Activated CD4-positive, alpha-beta T cell treated with anti-CD3 and anti-CD28 coated beads for 36 hours (primary cell): ENCODE measurements at regions not wholly inside any gene's neighbourhood (a gene's known extent, or its start where the extent isn't known, plus 50 kb on each side); places are given as distances from the start of the nearest gene placed in this dataset.

Experiments
- ATAC-seq: fragments of 200-7000 bp; cut with Tn5 transposase; one replicate; pipeline ENCODE4 v1.10.0; 2021; ENCODE audit warnings: mild to moderate bottlenecking, moderate library complexity
- CTCF ChIA-PET: fragments of 350-600 bp; sonication (Branson Sonifier 250); formaldehyde crosslinking; loops from one replicate; lab custom pipeline; 2021; ENCODE audit warnings: antibody characterized with exemption; lab: Charles Lee
- POLR2A ChIA-PET: fragments of 350-600 bp; sonication (Branson Sonifier 250); formaldehyde crosslinking; loops from one replicate; lab custom pipeline; 2021; ENCODE audit warnings: antibody characterized with exemption, inconsistent platforms; lab: Charles Lee
- DNase-seq: peaks from one replicate; pipeline ENCODE4 v3.0.0-alpha.2; 2020
- H3K27ac Mint-ChIP-seq: one replicate; pipeline ENCODE4 v1.8.0; 2021; ENCODE audit warnings: mixed read lengths
- H3K27me3 Mint-ChIP-seq: one replicate; pipeline ENCODE4 v1.8.0; 2021; ENCODE audit warnings: mixed read lengths
- H3K36me3 Mint-ChIP-seq: one replicate; pipeline ENCODE4 v1.8.0; 2021; ENCODE audit warnings: low read depth, mixed read lengths
- H3K4me1 Mint-ChIP-seq: one replicate; pipeline ENCODE4 v1.8.0; 2021; ENCODE audit warnings: mixed read lengths
- H3K4me3 Mint-ChIP-seq: one replicate; pipeline ENCODE4 v1.8.0; 2021; ENCODE audit warnings: mild to moderate bottlenecking, moderate library complexity, mixed read lengths
- H3K9me3 Mint-ChIP-seq: one replicate; pipeline ENCODE4 v1.8.0; 2021; ENCODE audit warnings: low read depth, mixed read lengths
- intact Hi-C, 2 experiments: fragments of 100-400 bp; cut with DNase I in 1 of 2; cut with micrococcal nuclease in 1 of 2; formaldehyde crosslinking; loops; one replicate each; pipeline versions ENCODE4 v1.14.2 to v1.15.1; 2022 to 2024; cut with DNase I, micrococcal nuclease

DNA sequence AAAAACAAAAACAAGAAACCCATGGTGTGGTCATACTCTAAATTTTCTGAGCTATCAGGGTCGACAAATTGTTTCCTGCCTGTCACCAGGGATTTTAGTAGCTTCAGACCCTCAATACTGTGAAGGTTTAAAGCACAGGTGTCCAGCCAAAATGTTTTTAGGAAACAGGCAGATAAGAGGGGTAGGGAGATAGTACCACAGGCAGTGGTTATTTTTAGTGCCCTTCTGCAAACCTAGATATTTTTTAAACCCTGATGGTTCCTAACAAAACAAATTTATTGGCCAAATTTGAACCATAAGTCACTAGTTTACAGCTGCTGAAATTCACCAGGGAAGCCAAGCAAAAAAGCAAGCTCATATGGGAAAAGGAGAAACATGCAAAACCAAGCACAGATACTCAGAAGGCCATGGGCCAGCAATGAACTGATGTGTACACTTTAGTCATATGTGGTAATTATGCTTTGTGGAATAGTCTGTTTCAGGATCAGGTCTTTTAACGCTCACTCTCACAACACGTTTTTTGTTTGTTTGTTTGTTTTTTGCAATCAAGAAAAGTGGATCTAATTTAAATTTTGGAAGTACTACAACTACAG lies 156.8 kb upstream of the STK17B start:
- no peaks in the 10 kb centered on the region for H3K36me3 Mint-ChIP-seq
- peaks cover 3% of the 10 kb centered on the region for H3K27me3 Mint-ChIP-seq
- no peaks in the 10 kb centered on the region for H3K4me1 Mint-ChIP-seq
- DNase-seq (no peak), ATAC-seq (no peak)
- CTCF ChIA-PET, result interaction anchor here (0.7 to 0.9 kb wide), 2 partner anchors 10 to 69 kb away, joined by 3 to 6 read pairs; no protein-coding TSS in a partner anchor
- no peak overlapping the region for H3K4me3 Mint-ChIP-seq
- no peaks in the 10 kb centered on the region for H3K9me3 Mint-ChIP-seq
- intact Hi-C loops, result no loop called here
- no peak overlapping the region for H3K27ac Mint-ChIP-seq
- POLR2A ChIA-PET, result no interaction called here

DNA sequence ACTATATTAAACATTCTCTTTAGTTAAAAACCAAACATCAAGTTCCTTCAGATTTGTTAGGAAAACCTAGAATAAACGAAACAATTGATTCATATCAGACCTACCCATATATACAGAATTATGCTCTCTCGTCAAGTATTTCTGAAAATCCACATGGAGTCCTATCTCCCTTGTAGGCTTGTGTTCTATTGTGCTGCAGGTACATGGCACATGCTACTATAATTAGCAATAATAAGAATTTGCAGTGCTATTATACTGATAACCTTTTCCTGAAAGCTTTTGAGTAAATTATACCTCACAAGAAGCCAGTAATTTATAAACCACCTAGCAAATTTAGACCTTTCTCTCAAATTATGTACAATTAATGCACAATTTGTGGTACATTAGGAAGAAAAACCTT lies 158.6 kb upstream of the STK17B start:
- Mint-ChIP-seq H3K4me1 (no peaks in the 10 kb centered on the region), H3K27ac (no peak overlapping the region), H3K27me3 (no peaks in the 10 kb centered on the region), H3K4me3 (no peak overlapping the region), H3K9me3 (no peaks in the 10 kb centered on the region), H3K36me3 (no peaks in the 10 kb centered on the region)
- intact Hi-C loops, result loop anchor here (10.0 kb wide), 2 partner anchors 125 to 665 kb away; no protein-coding TSS in a partner anchor
- DNase-seq (no peak), ATAC-seq (no peak)
- ChIA-PET CTCF (interaction anchor here (0.6 to 1.0 kb wide), 3 partner anchors 12 to 343 kb away, joined by 3 read pairs; no protein-coding TSS in a partner anchor), POLR2A (no interaction called here)

DNA sequence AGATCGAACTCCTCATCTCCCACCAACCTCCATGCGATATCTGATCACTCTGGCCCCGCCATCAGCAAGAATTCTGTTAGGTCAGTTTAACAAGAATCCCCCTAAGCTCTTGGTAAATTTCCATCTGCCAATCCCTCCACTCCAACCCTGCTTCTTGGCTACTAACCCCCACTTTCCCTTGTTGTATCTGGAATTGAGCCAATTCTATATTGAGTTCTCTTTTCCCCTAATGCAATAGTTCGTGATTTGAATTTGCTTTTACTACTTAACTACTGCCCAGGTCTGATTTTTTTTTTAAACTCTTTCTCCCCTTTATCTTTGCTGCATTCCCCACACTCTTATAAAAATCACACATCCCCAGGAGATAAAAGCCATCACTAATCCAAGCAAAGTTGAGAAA lies 159.3 kb upstream of the STK17B start:
- Mint-ChIP-seq H3K4me3 (no peak overlapping the region), H3K27me3 (no peaks in the 10 kb centered on the region), H3K4me1 (no peaks in the 10 kb centered on the region), H3K27ac (no peak overlapping the region), H3K9me3 (no peaks in the 10 kb centered on the region), H3K36me3 (no peaks in the 10 kb centered on the region)
- intact Hi-C loops, result loop anchor here (10.0 kb wide), 2 partner anchors 124 to 666 kb away; no protein-coding TSS in a partner anchor
- ChIA-PET POLR2A (no interaction called here), CTCF (interaction anchor here (0.6 to 1.0 kb wide), 2 partner anchors 13 to 343 kb away, joined by 3 read pairs; no protein-coding TSS in a partner anchor)
- DNase-seq (no peak), ATAC-seq (no peak)

DNA sequence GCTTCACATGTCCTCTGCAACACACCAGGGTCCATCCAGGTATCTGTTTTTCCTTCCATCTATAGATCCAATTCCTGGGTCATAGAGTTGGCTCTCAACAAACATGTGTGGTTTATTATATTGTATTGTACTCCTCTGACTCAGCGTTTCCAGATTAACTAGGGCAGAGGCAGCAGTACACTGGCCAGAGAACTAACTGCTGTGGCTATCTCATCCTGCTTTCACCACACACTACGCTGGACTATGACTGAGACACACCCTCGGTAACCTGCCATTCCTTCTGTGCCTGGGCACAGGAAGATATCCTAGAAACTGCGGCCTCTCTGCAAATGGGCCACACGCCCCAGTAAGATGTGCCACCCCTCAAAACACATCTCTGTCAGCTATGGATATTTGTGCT lies 159.8 kb upstream of the STK17B start:
- no peak overlapping the region for H3K4me3 Mint-ChIP-seq
- intact Hi-C loops, result loop anchor here (10.0 kb wide), 2 partner anchors 124 to 666 kb away; no protein-coding TSS in a partner anchor
- H3K9me3 Mint-ChIP-seq, result no peaks in the 10 kb centered on the region
- DNase-seq (no peak), ATAC-seq (no peak)
- ChIA-PET CTCF (interaction anchor here (1.0 kb wide), 1 partner anchor 8 kb away, joined by 5 read pairs; no protein-coding TSS in a partner anchor), POLR2A (no interaction called here)
- no peaks in the 10 kb centered on the region for H3K27me3 Mint-ChIP-seq
- peaks cover 2% of the 10 kb centered on the region for H3K4me1 Mint-ChIP-seq
- H3K36me3 Mint-ChIP-seq, result no peaks in the 10 kb centered on the region
- no peak overlapping the region for H3K27ac Mint-ChIP-seq

- Mint-ChIP-seq H3K36me3 (no peaks in the 10 kb centered on the region), H3K9me3 (no peaks in the 10 kb centered on the region), H3K27me3 (no peaks in the 10 kb centered on the region), H3K27ac (no peak overlapping the region), H3K4me3 (no peak overlapping the region), H3K4me1 (peaks cover 9% of the 10 kb centered on the region)
- ChIA-PET POLR2A (no interaction called here), CTCF (interaction anchor here (1.0 kb wide), 1 partner anchor 9 kb away, joined by 5 read pairs; no protein-coding TSS in a partner anchor)
- DNase-seq (no peak), ATAC-seq (peak; percentile 44)
- intact Hi-C loops, result loop anchor here (10.0 kb wide), 2 partner anchors 123 to 667 kb away; no protein-coding TSS in a partner anchor
These were observed 160.5 kb upstream of the STK17B start for GRCh38 chr2:196331851-196332250.

DNA sequence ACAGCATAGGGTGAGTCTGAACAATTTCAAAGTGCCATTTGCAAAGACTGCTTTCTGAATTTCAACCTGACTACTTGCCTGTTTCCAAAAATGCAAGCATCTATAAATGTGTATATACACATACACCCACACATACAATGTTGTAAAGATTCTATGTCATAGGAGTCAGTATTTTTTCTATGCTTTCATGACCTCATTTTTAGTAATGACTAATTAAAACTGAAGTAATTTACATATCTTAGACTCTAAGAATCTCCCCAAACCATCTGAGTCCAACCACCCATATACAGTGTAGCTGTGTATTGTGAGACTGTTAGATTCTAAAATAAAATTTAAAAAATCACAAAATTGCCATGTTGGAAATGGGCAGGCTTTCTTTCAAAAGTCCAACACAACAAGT lies 162.0 kb upstream of the STK17B start:
- Mint-ChIP-seq H3K4me1 (peaks cover 9% of the 10 kb centered on the region), H3K27ac (no peak overlapping the region), H3K9me3 (no peaks in the 10 kb centered on the region), H3K27me3 (no peaks in the 10 kb centered on the region), H3K36me3 (no peaks in the 10 kb centered on the region), H3K4me3 (no peak overlapping the region)
- ATAC-seq, result peak; percentile 78
- POLR2A ChIA-PET, result no interaction called here
- intact Hi-C loops, result loop anchor here (1.0 to 10.0 kb wide), 3 partner anchors 35 to 669 kb away; no protein-coding TSS in a partner anchor
- DNase-seq, result no peak
- CTCF ChIA-PET, result no interaction called here

GRCh38 chr2:196334710-196335109 lies 163.3 kb upstream of the STK17B start:
- ATAC-seq (no peak), DNase-seq (no peak)
- intact Hi-C loops, result loop anchor here (5.0 to 10.0 kb wide), 3 partner anchors 37 to 670 kb away; no protein-coding TSS in a partner anchor
- no peaks in the 10 kb centered on the region for H3K9me3 Mint-ChIP-seq
- no peak overlapping the region for H3K4me3 Mint-ChIP-seq
- no peaks in the 10 kb centered on the region for H3K27me3 Mint-ChIP-seq
- no peaks in the 10 kb centered on the region for H3K36me3 Mint-ChIP-seq
- CTCF ChIA-PET, result interaction anchor here (0.6 to 5.4 kb wide), 7 partner anchors 11 to 324 kb away, joined by 3 to 102 read pairs (median 5); partner anchors contain the start of gene DNAH7
- H3K27ac Mint-ChIP-seq, result no peak overlapping the region
- peaks cover 9% of the 10 kb centered on the region for H3K4me1 Mint-ChIP-seq
- POLR2A ChIA-PET, result interaction anchor here (0.5 to 0.6 kb wide), 3 partner anchors 88 to 669 kb away, joined by 3 to 5 read pairs (median 5); no protein-coding TSS in a partner anchor

GRCh38 chr2:196335221-196335634 lies 163.8 kb upstream of the STK17B start:
- CTCF ChIA-PET, result interaction anchor here (0.6 to 5.4 kb wide), 7 partner anchors 10 to 324 kb away, joined by 3 to 102 read pairs (median 5); partner anchors contain the start of gene DNAH7
- H3K36me3 Mint-ChIP-seq, result no peaks in the 10 kb centered on the region
- intact Hi-C loops, result loop anchor here (5.0 to 10.0 kb wide), 3 partner anchors 38 to 670 kb away; no protein-coding TSS in a partner anchor
- no peak overlapping the region for H3K4me3 Mint-ChIP-seq
- no peak overlapping the region for H3K27ac Mint-ChIP-seq
- ATAC-seq (no peak), DNase-seq (no peak)
- POLR2A ChIA-PET, result interaction anchor here (0.5 to 0.6 kb wide), 2 partner anchors 193 to 669 kb away, joined by 3 to 5 read pairs; no protein-coding TSS in a partner anchor
- no peaks in the 10 kb centered on the region for H3K9me3 Mint-ChIP-seq
- H3K4me1 Mint-ChIP-seq, result peaks cover 9% of the 10 kb centered on the region
- no peaks in the 10 kb centered on the region for H3K27me3 Mint-ChIP-seq

DNA sequence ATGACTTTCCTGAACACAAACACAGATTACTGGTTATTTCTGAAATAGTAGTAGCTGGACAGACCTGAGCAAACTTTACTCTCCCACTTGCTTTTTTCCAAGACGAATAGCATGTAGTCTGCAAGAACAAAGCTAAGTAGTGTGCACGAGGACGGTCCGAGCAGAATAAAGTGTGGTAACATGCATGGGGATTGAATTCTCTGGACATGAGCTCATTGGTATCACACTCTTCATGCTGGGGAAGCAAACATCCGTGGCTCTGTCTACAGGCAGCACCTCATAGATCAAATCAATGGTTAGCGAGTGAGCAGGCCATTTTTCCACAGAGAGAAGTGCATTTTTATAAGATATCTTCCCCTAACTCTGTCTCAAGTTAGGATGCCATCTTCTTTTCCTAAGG lies 164.8 kb upstream of the STK17B start:
- Mint-ChIP-seq H3K4me1 (peaks cover 9% of the 10 kb centered on the region), H3K36me3 (no peaks in the 10 kb centered on the region), H3K27me3 (no peaks in the 10 kb centered on the region), H3K27ac (no peak overlapping the region), H3K4me3 (no peak overlapping the region), H3K9me3 (no peaks in the 10 kb centered on the region)
- ATAC-seq, result no peak
- POLR2A ChIA-PET, result interaction anchor here (0.8 kb wide), 1 partner anchor 268 kb away, joined by 3 read pairs; no protein-coding TSS in a partner anchor
- CTCF ChIA-PET, result interaction anchor here (0.9 to 5.4 kb wide), 26 partner anchors 13 to 671 kb away, joined by 3 to 102 read pairs (median 5); partner anchors contain the start of gene DNAH7
- no peak for DNase-seq
- intact Hi-C loops, result loop anchor here (5.0 to 10.0 kb wide), 3 partner anchors 39 to 671 kb away; no protein-coding TSS in a partner anchor

DNA sequence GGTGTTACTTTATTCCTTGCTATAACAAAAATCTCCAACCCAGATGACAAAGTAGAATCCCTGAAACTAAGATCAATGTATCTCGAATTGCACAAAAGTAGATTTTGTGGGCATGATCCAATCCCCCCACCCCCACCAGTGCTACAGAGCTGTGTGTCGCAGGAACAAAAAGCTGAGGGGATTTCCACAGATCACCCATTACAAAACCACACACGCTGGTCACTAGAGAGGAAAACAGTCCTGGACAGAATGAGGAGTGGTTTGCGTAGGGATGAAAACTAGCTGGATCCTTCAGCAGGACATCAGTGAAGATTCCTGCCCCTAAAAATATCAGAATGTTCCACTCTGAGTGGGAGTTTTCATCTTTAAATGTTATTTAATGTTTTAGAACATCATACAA lies 165.3 kb upstream of the STK17B start:
- Mint-ChIP-seq H3K9me3 (no peaks in the 10 kb centered on the region), H3K4me3 (no peak overlapping the region), H3K27ac (no peak overlapping the region), H3K36me3 (no peaks in the 10 kb centered on the region), H3K27me3 (no peaks in the 10 kb centered on the region), H3K4me1 (peaks cover 9% of the 10 kb centered on the region)
- intact Hi-C loops, result loop anchor here (1.0 to 10.0 kb wide), 6 partner anchors 38 to 672 kb away; no protein-coding TSS in a partner anchor
- ATAC-seq (no peak), DNase-seq (no peak)
- POLR2A ChIA-PET, result interaction anchor here (0.7 to 0.8 kb wide), 2 partner anchors 173 to 269 kb away, joined by 3 read pairs; no protein-coding TSS in a partner anchor
- CTCF ChIA-PET, result interaction anchor here (0.6 to 5.4 kb wide), 38 partner anchors 13 to 671 kb away, joined by 3 to 102 read pairs (median 4); partner anchors contain the start of gene DNAH7
